Osteoblast (primary cell): ENCODE measurements at regions not wholly inside any gene's neighbourhood (a gene's known extent, or its start where the extent isn't known, plus 50 kb on each side); places are given as distances from the start of the nearest gene placed in this dataset.

Source experiments
- DNase-seq: peaks from one replicate; pipeline ENCODE4 v3.0.0; 2011; ENCODE audit warnings: low spot score, mixed read lengths; ENCODE audit not compliant: insufficient read length; ENCODE audit errors: missing footprints
- H2AFZ ChIP-seq: 2 replicates; pipeline ENCODE4 v1.6.0; 2011; ENCODE audit warnings: mild to moderate bottlenecking, low read length
- H3K27ac ChIP-seq: 2 replicates; pipeline ENCODE4 v1.5.1; 2011; ENCODE audit warnings: mild to moderate bottlenecking, low read depth, low read length, moderate library complexity
- H3K27me3 ChIP-seq: 2 replicates; pipeline ENCODE4 v1.6.0; 2012; ENCODE audit warnings: mild to moderate bottlenecking, control low read depth, inconsistent platforms, low read length, moderate library complexity; ENCODE audit not compliant: insufficient read depth
- H3K36me3 ChIP-seq: 2 replicates; pipeline ENCODE4 v1.5.1; 2011; ENCODE audit warnings: mild to moderate bottlenecking, low read length, control low read depth, moderate library complexity; ENCODE audit not compliant: insufficient read depth
- H3K4me1 ChIP-seq: 2 replicates; pipeline ENCODE4 v1.5.1; 2011; ENCODE audit warnings: mild to moderate bottlenecking, low read length, control low read depth, moderate library complexity; ENCODE audit not compliant: insufficient read depth
- H3K4me2 ChIP-seq: 2 replicates; pipeline ENCODE4 v1.6.0; 2011; ENCODE audit warnings: mild to moderate bottlenecking, low read length; ENCODE audit not compliant: insufficient read depth
- H3K4me3 ChIP-seq: fragments of 200-600 bp; sonication (generic); 3 replicates; pipeline ENCODE4 v1.5.1; 2012; ENCODE audit warnings: mild to moderate bottlenecking, low read length, inconsistent platforms; ENCODE audit not compliant: insufficient read depth
- H3K79me2 ChIP-seq: 2 replicates; pipeline ENCODE4 v1.6.0; 2012; ENCODE audit warnings: mild to moderate bottlenecking, low read length, control low read depth, inconsistent platforms; ENCODE audit not compliant: insufficient read depth
- H3K9me3 ChIP-seq: 2 replicates; pipeline ENCODE4 v1.5.1; 2011; ENCODE audit warnings: low read depth, low read length, control low read depth
- H4K20me1 ChIP-seq: 2 replicates; pipeline ENCODE4 v1.6.0; 2012; ENCODE audit warnings: mild to moderate bottlenecking, low read length, control low read depth; ENCODE audit not compliant: insufficient read depth
- TF ChIP-seq, protein P1 (sequence below): IDR thresholded peaks from 2 replicates; pipeline ENCODE4 v1.5.1; 2011; ENCODE audit warnings: mild to moderate bottlenecking, low read depth, low read length, moderate library complexity; ENCODE audit errors: extremely low read depth

DNA sequence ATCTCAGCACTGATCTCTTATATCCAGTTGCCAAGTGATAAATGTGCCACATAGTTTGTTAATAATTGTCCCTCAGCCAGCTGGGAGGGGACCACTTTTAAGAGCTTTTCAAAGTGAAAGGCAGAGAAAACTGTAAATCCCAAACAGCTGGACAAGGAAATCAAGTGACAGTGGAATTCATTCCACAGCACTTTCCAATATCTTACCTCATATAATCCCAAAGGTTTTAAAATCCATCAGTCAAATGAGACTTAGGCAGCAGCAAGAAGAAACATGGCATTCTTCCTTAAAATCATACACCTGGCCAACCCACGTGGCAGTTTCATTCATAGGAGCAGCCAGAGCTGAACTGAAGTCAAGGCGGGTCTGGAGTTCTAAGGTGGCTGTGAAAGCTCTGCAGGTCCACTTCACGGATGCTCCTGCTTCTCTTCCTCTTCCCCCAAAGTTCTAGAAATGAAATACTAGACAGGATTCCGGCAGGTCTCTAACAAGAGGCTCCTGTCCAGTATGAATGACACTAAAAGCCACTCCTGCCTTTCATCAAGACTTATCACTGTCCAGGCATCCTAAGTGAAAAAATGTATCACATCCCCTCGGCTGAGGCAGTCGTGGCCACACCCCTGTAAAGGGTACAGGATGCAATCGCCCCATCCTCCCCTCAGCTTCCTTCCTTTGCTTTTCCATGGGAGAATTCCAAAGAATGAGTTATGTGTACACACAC is 190.4 kb upstream of the STK17B start:
- H4K20me1 ChIP-seq = no peaks in the 10 kb centered on the region
- no peaks in the 10 kb centered on the region for H3K79me2 ChIP-seq
- no peak for DNase-seq
- H2AFZ ChIP-seq = no peak overlapping the region
- no peak overlapping the region for H3K27ac ChIP-seq
- no peaks in the 10 kb centered on the region for H3K36me3 ChIP-seq
- no peaks in the 10 kb centered on the region for H3K9me3 ChIP-seq
- TF ChIP-seq, protein P1, sequence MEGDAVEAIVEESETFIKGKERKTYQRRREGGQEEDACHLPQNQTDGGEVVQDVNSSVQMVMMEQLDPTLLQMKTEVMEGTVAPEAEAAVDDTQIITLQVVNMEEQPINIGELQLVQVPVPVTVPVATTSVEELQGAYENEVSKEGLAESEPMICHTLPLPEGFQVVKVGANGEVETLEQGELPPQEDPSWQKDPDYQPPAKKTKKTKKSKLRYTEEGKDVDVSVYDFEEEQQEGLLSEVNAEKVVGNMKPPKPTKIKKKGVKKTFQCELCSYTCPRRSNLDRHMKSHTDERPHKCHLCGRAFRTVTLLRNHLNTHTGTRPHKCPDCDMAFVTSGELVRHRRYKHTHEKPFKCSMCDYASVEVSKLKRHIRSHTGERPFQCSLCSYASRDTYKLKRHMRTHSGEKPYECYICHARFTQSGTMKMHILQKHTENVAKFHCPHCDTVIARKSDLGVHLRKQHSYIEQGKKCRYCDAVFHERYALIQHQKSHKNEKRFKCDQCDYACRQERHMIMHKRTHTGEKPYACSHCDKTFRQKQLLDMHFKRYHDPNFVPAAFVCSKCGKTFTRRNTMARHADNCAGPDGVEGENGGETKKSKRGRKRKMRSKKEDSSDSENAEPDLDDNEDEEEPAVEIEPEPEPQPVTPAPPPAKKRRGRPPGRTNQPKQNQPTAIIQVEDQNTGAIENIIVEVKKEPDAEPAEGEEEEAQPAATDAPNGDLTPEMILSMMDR = no peak
- H3K27me3 ChIP-seq = no peaks in the 10 kb centered on the region
- no peak overlapping the region for H3K4me3 ChIP-seq
- no peak overlapping the region for H3K4me2 ChIP-seq
- H3K4me1 ChIP-seq = no peaks in the 10 kb centered on the region

GRCh38 chr2:196362973-196363549 is 191.7 kb upstream of the STK17B start:
- no peaks in the 10 kb centered on the region for H3K27me3 ChIP-seq
- DNase-seq = no peak
- H3K79me2 ChIP-seq = no peaks in the 10 kb centered on the region
- no peaks in the 10 kb centered on the region for H3K4me1 ChIP-seq
- no peak overlapping the region for H3K4me3 ChIP-seq
- H3K4me2 ChIP-seq = no peak overlapping the region
- TF ChIP-seq, protein P1 = no peak
- no peaks in the 10 kb centered on the region for H3K36me3 ChIP-seq
- H3K9me3 ChIP-seq = no peaks in the 10 kb centered on the region
- no peak overlapping the region for H2AFZ ChIP-seq
- H4K20me1 ChIP-seq = no peaks in the 10 kb centered on the region
- H3K27ac ChIP-seq = no peak overlapping the region

- Histone ChIP-seq H3K9me3 (no peaks in the 10 kb centered on the region), H4K20me1 (no peaks in the 10 kb centered on the region), H3K27ac (no peak overlapping the region), H3K4me3 (no peak overlapping the region), H3K4me2 (no peak overlapping the region), H3K79me2 (no peaks in the 10 kb centered on the region), H3K36me3 (no peaks in the 10 kb centered on the region), H3K27me3 (no peaks in the 10 kb centered on the region), H3K4me1 (no peaks in the 10 kb centered on the region), H2AFZ (no peak overlapping the region)
- no peak for DNase-seq
- TF ChIP-seq, protein P1 = no peak
Measured at GRCh38 chr2:196365145-196365544, 193.8 kb upstream of the STK17B start.

GRCh38 chr2:196365923-196366322 is 194.5 kb upstream of the STK17B start:
- no peaks in the 10 kb centered on the region for H3K27me3 ChIP-seq
- no peaks in the 10 kb centered on the region for H4K20me1 ChIP-seq
- DNase-seq = no peak
- no peak overlapping the region for H3K27ac ChIP-seq
- no peak overlapping the region for H3K4me3 ChIP-seq
- no peaks in the 10 kb centered on the region for H3K9me3 ChIP-seq
- H3K36me3 ChIP-seq = no peaks in the 10 kb centered on the region
- TF ChIP-seq, protein P1 = no peak
- H3K79me2 ChIP-seq = no peaks in the 10 kb centered on the region
- no peak overlapping the region for H3K4me2 ChIP-seq
- H2AFZ ChIP-seq = no peak overlapping the region
- no peaks in the 10 kb centered on the region for H3K4me1 ChIP-seq
